ENCODE measurements at regions not wholly inside any gene's neighbourhood (a gene's known extent, or its start where the extent isn't known, plus 50 kb on each side); places are given as distances from the start of the nearest gene placed in this dataset.
A peak's percentile ranks its signal among the peaks of the same experiment; 100 is the strongest.

- CTCF ChIA-PET, result interaction anchor here (0.5 to 1.1 kb wide), 8 partner anchors 10 to 701 kb away, joined by 3 to 4 read pairs (median 3); no protein-coding TSS in a partner anchor
- TF ChIP-seq SUZ12 (IDR thresholded peaks at IDR 0.05) (no peak), FOXM1 (IDR thresholded peaks at IDR 0.05; ENCODE audit: borderline replicate concordance) (no peak), L3MBTL2 (conservative IDR thresholded peaks at IDR 0.05) (no peak), TARDBP (IDR thresholded peaks at IDR 0.05) (no peak), BHLHE40 (IDR thresholded peaks at IDR 0.05; ENCODE audit: borderline replicate concordance) (no peak), LEF1 (IDR thresholded peaks at IDR 0.05; ENCODE audit: borderline replicate concordance) (no peak), FOXK2 (IDR thresholded peaks at IDR 0.05) (no peak), ARNT (IDR thresholded peaks at IDR 0.05) (peak; percentile 77; the same call in 1 of the 2 replicates), FOXA1 (IDR thresholded peaks at IDR 0.05) (no peak), HDGF (IDR thresholded peaks at IDR 0.05; ENCODE audit: borderline replicate concordance) (no peak), ELF4 (IDR thresholded peaks at IDR 0.05) (no peak)
- TF ChIP-seq, protein P1, sequence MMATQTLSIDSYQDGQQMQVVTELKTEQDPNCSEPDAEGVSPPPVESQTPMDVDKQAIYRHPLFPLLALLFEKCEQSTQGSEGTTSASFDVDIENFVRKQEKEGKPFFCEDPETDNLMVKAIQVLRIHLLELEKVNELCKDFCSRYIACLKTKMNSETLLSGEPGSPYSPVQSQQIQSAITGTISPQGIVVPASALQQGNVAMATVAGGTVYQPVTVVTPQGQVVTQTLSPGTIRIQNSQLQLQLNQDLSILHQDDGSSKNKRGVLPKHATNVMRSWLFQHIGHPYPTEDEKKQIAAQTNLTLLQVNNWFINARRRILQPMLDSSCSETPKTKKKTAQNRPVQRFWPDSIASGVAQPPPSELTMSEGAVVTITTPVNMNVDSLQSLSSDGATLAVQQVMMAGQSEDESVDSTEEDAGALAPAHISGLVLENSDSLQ (IDR thresholded peaks at IDR 0.05), result 0 out of 2 replicates have a peak, but pooled peaks have one; percentile 25
- peak; percentile 85 for DNase-seq (ENCODE audit: extremely low spot score)
- POLR2A ChIA-PET, result interaction anchor here (0.6 to 1.5 kb wide), 2 partner anchors 8 to 161 kb away, joined by 3 read pairs; partner anchors contain the start of gene SMAD6
Observed at GRCh38 chr15:66862940-66863335, 160.9 kb downstream of the SMAD6 start.

- CTCF ChIA-PET, result interaction anchor here (0.5 to 1.5 kb wide), 9 partner anchors 8 to 700 kb away, joined by 3 to 4 read pairs (median 3); no protein-coding TSS in a partner anchor
- no peak for DNase-seq (ENCODE audit: extremely low spot score)
- POLR2A ChIA-PET, result interaction anchor here (0.6 to 1.5 kb wide), 2 partner anchors 9 to 162 kb away, joined by 3 read pairs; partner anchors contain the start of gene SMAD6
- no peak for TF ChIP-seq ELF4 (IDR thresholded peaks at IDR 0.05)
- no peak for TF ChIP-seq BHLHE40 (IDR thresholded peaks at IDR 0.05; ENCODE audit: borderline replicate concordance)
- TF ChIP-seq, protein P1 (IDR thresholded peaks at IDR 0.05), result no peak
- TF ChIP-seq HDGF (IDR thresholded peaks at IDR 0.05; ENCODE audit: borderline replicate concordance), result no peak
Observed at GRCh38 chr15:66863390-66864085, 161.5 kb downstream of the SMAD6 start.

GRCh38 chr15:66864086-66864830 is 162.2 kb downstream of the SMAD6 start:
- DNase-seq (ENCODE audit: extremely low spot score), result no peak
- CTCF ChIA-PET, result interaction anchor here (1.1 to 1.5 kb wide), 2 partner anchors 9 to 134 kb away, joined by 3 to 4 read pairs; no protein-coding TSS in a partner anchor
- POLR2A ChIA-PET, result interaction anchor here (1.5 kb wide), 1 partner anchor 162 kb away, joined by 3 read pairs; the partner anchor contains the start of gene SMAD6
- TF ChIP-seq ELF4 (IDR thresholded peaks at IDR 0.05) (no peak), TARDBP (IDR thresholded peaks at IDR 0.05) (no peak), FOXM1 (IDR thresholded peaks at IDR 0.05; ENCODE audit: borderline replicate concordance) (no peak), ZNF384 (IDR thresholded peaks at IDR 0.05) (no peak), CTBP1 (IDR thresholded peaks at IDR 0.05; ENCODE audit: borderline replicate concordance) (no peak), BHLHE40 (IDR thresholded peaks at IDR 0.05; ENCODE audit: borderline replicate concordance) (no peak), SP1 (IDR thresholded peaks at IDR 0.05) (no peak), SUZ12 (IDR thresholded peaks at IDR 0.05) (no peak), FOXK2 (IDR thresholded peaks at IDR 0.05) (no peak)
- TF ChIP-seq, protein P1 (IDR thresholded peaks at IDR 0.05), result no peak

DNA sequence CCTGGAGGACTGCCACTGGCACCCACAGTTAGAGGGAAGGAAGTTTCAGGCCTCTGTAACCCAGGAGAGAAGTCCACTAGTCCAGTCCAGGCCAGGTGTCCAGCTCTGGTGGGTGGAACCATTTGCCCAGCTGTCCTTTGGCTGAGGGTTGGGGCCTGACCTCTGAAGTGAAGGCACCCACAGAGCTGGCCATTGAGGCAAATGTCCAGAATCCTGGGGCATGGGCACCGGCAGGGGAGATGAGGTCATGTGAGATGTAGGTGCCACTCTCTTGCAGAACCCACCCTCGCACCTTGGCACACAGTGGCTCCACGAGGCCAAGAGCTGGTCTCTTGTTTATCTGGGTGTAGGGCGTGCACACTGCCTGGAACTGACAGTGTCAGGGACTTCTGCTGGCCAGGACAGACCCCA is 162.8 kb downstream of the SMAD6 start:
- DNase-seq (ENCODE audit: extremely low spot score), result no peak
- POLR2A ChIA-PET, result no interaction called here
- CTCF ChIA-PET, result interaction anchor here (1.5 kb wide), 1 partner anchor 9 kb away, joined by 4 read pairs; no protein-coding TSS in a partner anchor

DNA sequence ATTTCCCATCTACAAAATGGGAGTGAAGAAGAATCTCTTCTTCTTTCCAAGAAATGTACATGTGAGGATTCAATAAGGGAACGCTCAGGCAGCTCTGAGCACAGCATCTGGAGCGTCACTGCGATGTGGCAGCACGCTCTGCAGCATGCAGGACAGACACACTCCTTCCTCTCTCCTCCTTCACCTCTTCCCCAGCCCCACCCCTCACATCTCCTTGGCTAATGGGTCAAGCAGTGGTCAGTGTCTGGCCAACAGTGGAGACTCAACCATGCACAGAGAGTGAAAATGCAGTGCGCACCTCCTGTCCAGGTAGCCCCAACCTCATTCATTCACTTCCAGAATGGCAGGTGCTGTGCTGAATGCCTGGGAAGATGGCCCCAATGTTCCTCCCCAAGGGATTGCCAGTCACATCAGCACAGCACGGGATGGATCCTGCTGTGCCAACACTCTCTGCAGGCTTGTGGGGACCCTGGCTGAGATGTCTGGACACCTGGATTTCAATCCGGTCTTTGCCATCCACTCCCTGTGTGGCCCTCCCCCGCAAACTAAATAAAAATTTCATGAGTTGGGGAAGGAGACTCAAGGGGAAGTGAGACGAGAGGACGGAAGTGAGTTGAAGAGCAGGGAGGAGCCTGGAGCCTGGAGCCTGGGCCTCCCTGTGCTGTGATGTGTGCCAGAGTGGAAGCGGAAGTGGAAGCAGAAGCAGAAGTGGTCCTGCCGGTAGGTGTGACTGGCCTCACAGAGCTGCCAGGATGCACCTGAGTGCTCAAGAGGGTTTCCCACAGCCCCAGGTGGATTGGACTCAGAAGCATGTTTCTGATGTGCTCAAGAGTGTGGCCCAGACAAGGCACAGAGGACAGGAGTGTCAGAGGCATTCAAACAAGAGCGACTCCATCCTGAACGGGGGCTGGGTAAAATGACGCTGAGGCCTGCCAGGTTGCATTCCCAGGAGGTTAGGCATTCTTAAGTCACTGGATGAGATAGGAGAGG is 163.9 kb downstream of the SMAD6 start:
- ChIA-PET POLR2A (no interaction called here), CTCF (no interaction called here)
- no peak for DNase-seq (ENCODE audit: extremely low spot score)

More for the DNA sequence above, 162.8 kb downstream of the SMAD6 start:
- TF ChIP-seq L3MBTL2 (conservative IDR thresholded peaks at IDR 0.05), result no peak
- TF ChIP-seq BHLHE40 (IDR thresholded peaks at IDR 0.05; ENCODE audit: borderline replicate concordance), result no peak
- TF ChIP-seq ARNT (IDR thresholded peaks at IDR 0.05), result no peak
- no peak for TF ChIP-seq CTBP1 (IDR thresholded peaks at IDR 0.05; ENCODE audit: borderline replicate concordance)
- no peak for TF ChIP-seq HDGF (IDR thresholded peaks at IDR 0.05; ENCODE audit: borderline replicate concordance)
- TF ChIP-seq SUZ12 (IDR thresholded peaks at IDR 0.05), result no peak
- no peak for TF ChIP-seq FOXM1 (IDR thresholded peaks at IDR 0.05; ENCODE audit: borderline replicate concordance)
- no peak for TF ChIP-seq FOXK2 (IDR thresholded peaks at IDR 0.05)
- no peak for TF ChIP-seq FOXA1 (IDR thresholded peaks at IDR 0.05)
- TF ChIP-seq TARDBP (IDR thresholded peaks at IDR 0.05), result no peak
- TF ChIP-seq SP1 (IDR thresholded peaks at IDR 0.05), result no peak

More for the DNA sequence above, 163.9 kb downstream of the SMAD6 start:
- no peak for TF ChIP-seq HDGF (IDR thresholded peaks at IDR 0.05; ENCODE audit: borderline replicate concordance)
- no peak for TF ChIP-seq ELF4 (IDR thresholded peaks at IDR 0.05)
- TF ChIP-seq ARNT (IDR thresholded peaks at IDR 0.05), result no peak
- TF ChIP-seq NFRKB (IDR thresholded peaks at IDR 0.05), result no peak
- no peak for TF ChIP-seq BHLHE40 (IDR thresholded peaks at IDR 0.05; ENCODE audit: borderline replicate concordance)
- TF ChIP-seq ZNF384 (IDR thresholded peaks at IDR 0.05), result no peak
- TF ChIP-seq FOXA1 (IDR thresholded peaks at IDR 0.05), result no peak
